ENCODE measurements at regions not wholly inside any gene's neighbourhood (a gene's known extent, or its start where the extent isn't known, plus 50 kb on each side); places are given as distances from the start of the nearest gene placed in this dataset.

DNA sequence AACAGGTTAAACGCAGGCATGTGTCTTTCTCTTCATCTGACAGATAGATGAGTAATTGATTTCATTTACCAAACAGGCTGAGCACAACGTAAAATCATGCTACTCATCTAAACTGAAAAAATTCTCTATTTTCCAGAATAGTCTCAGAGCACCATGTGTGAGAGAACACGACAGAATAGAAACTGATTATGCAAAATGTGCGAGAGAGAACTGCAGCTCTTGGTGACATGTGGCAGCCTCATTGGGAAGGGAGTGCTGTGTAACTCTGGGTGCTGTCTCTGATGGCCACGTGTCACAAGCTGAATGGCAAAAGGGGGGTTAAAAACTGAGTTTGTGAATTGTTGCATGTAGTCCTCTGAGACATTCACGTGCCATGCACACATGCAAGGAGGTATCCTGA lies 143.7 kb upstream of the ATXN1 start:
- TF ChIP-seq SP1 (IDR thresholded peaks at IDR 0.05), result no peak
- no peak for TF ChIP-seq BHLHE40 (IDR thresholded peaks at IDR 0.05; ENCODE audit: borderline replicate concordance)
- no peak for TF ChIP-seq ARNT (IDR thresholded peaks at IDR 0.05)
- TF ChIP-seq L3MBTL2 (conservative IDR thresholded peaks at IDR 0.05), result no peak
- TF ChIP-seq ELF4 (IDR thresholded peaks at IDR 0.05), result no peak
- no peak for TF ChIP-seq SUZ12 (IDR thresholded peaks at IDR 0.05)
- no peak for TF ChIP-seq PKNOX1 (IDR thresholded peaks at IDR 0.05)
- TF ChIP-seq FOXK2 (IDR thresholded peaks at IDR 0.05), result no peak

Data from HEK293T (cell line).